Left lobe of liver (tissue), 2 donors: ENCODE measurements at regions not wholly inside any gene's neighbourhood (a gene's known extent, or its start where the extent isn't known, plus 50 kb on each side); places are given as distances from the start of the nearest gene placed in this dataset.

ENCODE experiments used
- ATAC-seq: fragments of 200-7000 bp; cut with Tn5 transposase; one replicate; pipeline ENCODE4 v1.9.1; 2020; ENCODE audit warnings: mild to moderate bottlenecking, moderate library complexity
- DNase-seq: peaks from one replicate; pipeline ENCODE4 v3.0.0-alpha.2; 2020; ENCODE audit warnings: low spot score
- donor health status: DM: no; HTN: no; CAD: no; lungs with moderate emphysema.
- donor health status: DM: no; HTN: yes; CAD: no.

GRCh38 chr7:41114691-41115090 is 588.2 kb downstream of the INHBA start:
- no peak for ATAC-seq
- no peak for DNase-seq

GRCh38 chr7:41114131-41114530 is 588.8 kb downstream of the INHBA start:
- DNase-seq (no peak), ATAC-seq (no peak)

- DNase-seq (no peak), ATAC-seq (no peak)
These were observed 589.2 kb downstream of the INHBA start for GRCh38 chr7:41113719-41114118.

GRCh38 chr7:41110186-41110585 is 592.7 kb downstream of the INHBA start:
- no peak for DNase-seq
- no peak for ATAC-seq

GRCh38 chr7:41108821-41109220 is 594.1 kb downstream of the INHBA start:
- ATAC-seq (no peak), DNase-seq (no peak)

GRCh38 chr7:41107938-41108448 is 594.9 kb downstream of the INHBA start:
- ATAC-seq: no peak
- DNase-seq: no peak

GRCh38 chr7:41107330-41107937 is 595.5 kb downstream of the INHBA start:
- DNase-seq (no peak), ATAC-seq (no peak)

GRCh38 chr7:41104631-41105030 is 598.3 kb downstream of the INHBA start:
- DNase-seq (no peak), ATAC-seq (no peak)

- DNase-seq (no peak), ATAC-seq (no peak)
These were observed 599.6 kb downstream of the INHBA start for GRCh38 chr7:41103331-41103730.

GRCh38 chr7:41098846-41099245 is 604.0 kb downstream of the INHBA start:
- ATAC-seq: no peak
- DNase-seq: no peak

- DNase-seq: no peak
- ATAC-seq: no peak
These were observed 604.5 kb downstream of the INHBA start for GRCh38 chr7:41098402-41098801.

- no peak for DNase-seq
- ATAC-seq: no peak
These were observed 605.4 kb downstream of the INHBA start for GRCh38 chr7:41097501-41097900.

GRCh38 chr7:41096917-41097316 is 606.0 kb downstream of the INHBA start:
- ATAC-seq: no peak

GRCh38 chr7:41093141-41093540 is 609.7 kb downstream of the INHBA start:
- DNase-seq (no peak), ATAC-seq (no peak)

More at GRCh38 chr7:41096917-41097316, 606.0 kb downstream of the INHBA start:
- no peak for DNase-seq

GRCh38 chr7:41085244-41085643 is 617.6 kb downstream of the INHBA start:
- no peak for ATAC-seq
- no peak for DNase-seq

- ATAC-seq: no peak
- no peak for DNase-seq
These were observed 618.5 kb downstream of the INHBA start for GRCh38 chr7:41084381-41084780.

- DNase-seq (no peak), ATAC-seq (no peak)
These were observed 633.3 kb downstream of the INHBA start for GRCh38 chr7:41069635-41070034.

GRCh38 chr7:41067576-41067975 is 635.3 kb downstream of the INHBA start:
- DNase-seq (no peak), ATAC-seq (no peak)

GRCh38 chr7:41065663-41066062 is 637.2 kb downstream of the INHBA start:
- no peak for DNase-seq
- ATAC-seq: no peak

GRCh38 chr7:41063116-41063515 is 639.8 kb downstream of the INHBA start:
- no peak for ATAC-seq

GRCh38 chr7:41060796-41061195 is 642.1 kb downstream of the INHBA start:
- ATAC-seq (no peak), DNase-seq (no peak)

More at GRCh38 chr7:41063116-41063515, 639.8 kb downstream of the INHBA start:
- no peak for DNase-seq

- DNase-seq: no peak
These were observed 643.1 kb downstream of the INHBA start for GRCh38 chr7:41059796-41060195.

More at GRCh38 chr7:41059796-41060195, 643.1 kb downstream of the INHBA start:
- ATAC-seq: no peak
